ENCODE measurements at regions not wholly inside any gene's neighbourhood (a gene's known extent, or its start where the extent isn't known, plus 50 kb on each side); places are given as distances from the start of the nearest gene placed in this dataset.
"Not testable (repeated sequence)": the region's sequence is repeated elsewhere in the genome, so short reads cannot be mapped to it uniquely, and the experiment has no call there.

GRCh38 chr4:33959519-33959918 lies 2284.8 kb downstream of the ARAP2 start:
- intact Hi-C loops (cut with DNase I; ENCODE audit: low total_unique reads): no loop called here

DNA sequence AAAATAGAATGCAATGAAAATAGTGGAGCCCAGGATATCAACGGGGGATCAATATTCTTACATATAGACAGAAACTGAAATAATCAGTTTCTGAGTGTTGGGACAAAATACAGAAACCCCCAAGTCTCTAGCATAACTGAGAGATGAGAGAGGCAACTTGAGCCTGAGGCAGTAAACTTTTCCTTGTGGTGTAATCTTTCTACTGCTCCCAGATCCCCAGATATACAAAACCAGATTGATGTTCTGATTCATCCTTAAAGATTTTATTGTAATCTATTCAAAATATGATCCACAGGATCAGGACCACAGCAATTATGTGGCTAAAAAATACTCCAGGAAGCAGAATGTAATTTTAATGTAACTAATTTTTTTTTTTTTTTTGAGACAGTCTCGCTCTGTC lies 2282.6 kb downstream of the ARAP2 start:
- in situ Hi-C loops (cut with MboI; ENCODE audit: low sequenced_read_pairs in 4 of 4): no loop called here
- H3K27ac ChIP-seq: no peak overlapping the region
- TF ChIP-seq POLR2A (IDR thresholded peaks at IDR 0.05) (no peak), CTCF (IDR thresholded peaks at IDR 0.05 in 4 of 5, conservative IDR thresholded peaks at IDR 0.05 in 1 of 5) (no peak)
- no peak overlapping the region for H3K4me3 ChIP-seq
- no peaks in the 10 kb centered on the region for H3K36me3 ChIP-seq
- ATAC-seq: no peak
- intact Hi-C loops (cut with DNase I; ENCODE audit: low total_unique reads): no loop called here
- no peaks in the 10 kb centered on the region for H3K4me1 ChIP-seq
- H3K27me3 ChIP-seq: no peaks in the 10 kb centered on the region
- no peak for DNase-seq
- H3K9me3 ChIP-seq: no peaks in the 10 kb centered on the region

More at GRCh38 chr4:33959519-33959918, 2284.8 kb downstream of the ARAP2 start:
- DNase-seq (no peak), ATAC-seq (no peak)
- Histone ChIP-seq H3K9me3 (no peaks in the 10 kb centered on the region), H3K27me3 (no peaks in the 10 kb centered on the region), H3K27ac (no peak overlapping the region), H3K4me3 (no peak overlapping the region), H3K4me1 (no peaks in the 10 kb centered on the region), H3K36me3 (no peaks in the 10 kb centered on the region)
- TF ChIP-seq POLR2A (IDR thresholded peaks at IDR 0.05): no peak
- no peak for TF ChIP-seq CTCF (IDR thresholded peaks at IDR 0.05 in 4 of 5, conservative IDR thresholded peaks at IDR 0.05 in 1 of 5)
- in situ Hi-C loops (cut with MboI; ENCODE audit: low sequenced_read_pairs in 4 of 4): no loop called here

GRCh38 chr4:33966808-33967207 lies 2277.5 kb downstream of the ARAP2 start:
- no peaks in the 10 kb centered on the region for H3K4me1 ChIP-seq
- in situ Hi-C loops (cut with MboI; ENCODE audit: low sequenced_read_pairs in 4 of 4): no loop called here
- no peak overlapping the region for H3K4me3 ChIP-seq
- ATAC-seq (no peak), DNase-seq (no peak)
- TF ChIP-seq POLR2A (IDR thresholded peaks at IDR 0.05) (no peak), CTCF (IDR thresholded peaks at IDR 0.05 in 4 of 5, conservative IDR thresholded peaks at IDR 0.05 in 1 of 5) (no peak)
- H3K27me3 ChIP-seq: no peaks in the 10 kb centered on the region
- no peaks in the 10 kb centered on the region for H3K9me3 ChIP-seq
- no peak overlapping the region for H3K27ac ChIP-seq
- intact Hi-C loops (cut with DNase I; ENCODE audit: low total_unique reads): no loop called here
- no peaks in the 10 kb centered on the region for H3K36me3 ChIP-seq

- H3K36me3 ChIP-seq: no peaks in the 10 kb centered on the region
- no peaks in the 10 kb centered on the region for H3K4me1 ChIP-seq
- intact Hi-C loops (cut with DNase I; ENCODE audit: low total_unique reads) (no loop called here), in situ Hi-C loops (cut with MboI; ENCODE audit: low sequenced_read_pairs in 4 of 4) (no loop called here)
- H3K27ac ChIP-seq: no peak overlapping the region
- H3K9me3 ChIP-seq: no peaks in the 10 kb centered on the region
- no peaks in the 10 kb centered on the region for H3K27me3 ChIP-seq
- H3K4me3 ChIP-seq: no peak overlapping the region
- TF ChIP-seq POLR2A (IDR thresholded peaks at IDR 0.05) (no peak), CTCF (IDR thresholded peaks at IDR 0.05 in 4 of 5, conservative IDR thresholded peaks at IDR 0.05 in 1 of 5) (no peak)
- no peak for DNase-seq
- no peak for ATAC-seq
Observed at GRCh38 chr4:33974270-33974669, 2270.0 kb downstream of the ARAP2 start.

- DNase-seq (no peak), ATAC-seq (no peak)
- no peaks in the 10 kb centered on the region for H3K4me1 ChIP-seq
- TF ChIP-seq CTCF (IDR thresholded peaks at IDR 0.05 in 4 of 5, conservative IDR thresholded peaks at IDR 0.05 in 1 of 5) (no peak), POLR2A (IDR thresholded peaks at IDR 0.05) (no peak)
- in situ Hi-C loops (cut with MboI; ENCODE audit: low sequenced_read_pairs in 4 of 4) (no loop called here), intact Hi-C loops (cut with DNase I; ENCODE audit: low total_unique reads) (no loop called here)
- H3K36me3 ChIP-seq: no peaks in the 10 kb centered on the region
- H3K4me3 ChIP-seq: no peak overlapping the region
- H3K27ac ChIP-seq: no peak overlapping the region
- no peaks in the 10 kb centered on the region for H3K9me3 ChIP-seq
- no peaks in the 10 kb centered on the region for H3K27me3 ChIP-seq
Observed at GRCh38 chr4:33975995-33976394, 2268.3 kb downstream of the ARAP2 start.

DNA sequence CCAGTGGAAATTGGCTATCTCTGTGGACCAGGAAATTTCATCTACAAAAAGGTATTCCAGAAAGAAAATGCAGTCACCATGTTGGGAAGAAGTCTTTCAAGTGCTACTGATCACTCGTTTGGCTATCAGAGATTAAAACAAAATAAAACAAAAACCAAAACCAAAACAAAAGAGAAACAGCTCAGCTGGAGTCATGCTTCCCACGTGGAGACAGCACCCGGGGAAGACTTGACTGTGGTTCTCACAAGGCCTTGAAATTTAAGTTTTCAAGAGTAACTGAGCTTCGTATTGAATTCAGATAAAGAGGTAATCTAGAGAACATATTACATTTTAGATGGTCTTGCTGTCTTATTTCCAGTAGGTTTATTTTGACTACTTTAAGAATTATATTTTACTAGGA lies 2264.5 kb downstream of the ARAP2 start:
- H3K27ac ChIP-seq; ATAC-seq; H3K36me3 ChIP-seq; DNase-seq; intact Hi-C loops (cut with DNase I; ENCODE audit: low total_unique reads); H3K27me3 ChIP-seq; in situ Hi-C loops (cut with MboI; ENCODE audit: low sequenced_read_pairs in 4 of 4); H3K9me3 ChIP-seq; H3K4me1 ChIP-seq; H3K4me3 ChIP-seq: not testable (repeated sequence)
